ENCODE measurements at regions not wholly inside any gene's neighbourhood (a gene's known extent, or its start where the extent isn't known, plus 50 kb on each side); places are given as distances from the start of the nearest gene placed in this dataset.

- TF ChIP-seq, protein P1, sequence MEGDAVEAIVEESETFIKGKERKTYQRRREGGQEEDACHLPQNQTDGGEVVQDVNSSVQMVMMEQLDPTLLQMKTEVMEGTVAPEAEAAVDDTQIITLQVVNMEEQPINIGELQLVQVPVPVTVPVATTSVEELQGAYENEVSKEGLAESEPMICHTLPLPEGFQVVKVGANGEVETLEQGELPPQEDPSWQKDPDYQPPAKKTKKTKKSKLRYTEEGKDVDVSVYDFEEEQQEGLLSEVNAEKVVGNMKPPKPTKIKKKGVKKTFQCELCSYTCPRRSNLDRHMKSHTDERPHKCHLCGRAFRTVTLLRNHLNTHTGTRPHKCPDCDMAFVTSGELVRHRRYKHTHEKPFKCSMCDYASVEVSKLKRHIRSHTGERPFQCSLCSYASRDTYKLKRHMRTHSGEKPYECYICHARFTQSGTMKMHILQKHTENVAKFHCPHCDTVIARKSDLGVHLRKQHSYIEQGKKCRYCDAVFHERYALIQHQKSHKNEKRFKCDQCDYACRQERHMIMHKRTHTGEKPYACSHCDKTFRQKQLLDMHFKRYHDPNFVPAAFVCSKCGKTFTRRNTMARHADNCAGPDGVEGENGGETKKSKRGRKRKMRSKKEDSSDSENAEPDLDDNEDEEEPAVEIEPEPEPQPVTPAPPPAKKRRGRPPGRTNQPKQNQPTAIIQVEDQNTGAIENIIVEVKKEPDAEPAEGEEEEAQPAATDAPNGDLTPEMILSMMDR (IDR thresholded peaks at IDR 0.05) = no peak
- Histone ChIP-seq H3K27ac (no peak overlapping the region), H3K4me3 (no peak overlapping the region)
- DNase-seq (ENCODE audit: low spot score) = no peak
Measured at GRCh38 chr4:96652821-96653220, 812.9 kb downstream of the PDHA2 start.

DNA sequence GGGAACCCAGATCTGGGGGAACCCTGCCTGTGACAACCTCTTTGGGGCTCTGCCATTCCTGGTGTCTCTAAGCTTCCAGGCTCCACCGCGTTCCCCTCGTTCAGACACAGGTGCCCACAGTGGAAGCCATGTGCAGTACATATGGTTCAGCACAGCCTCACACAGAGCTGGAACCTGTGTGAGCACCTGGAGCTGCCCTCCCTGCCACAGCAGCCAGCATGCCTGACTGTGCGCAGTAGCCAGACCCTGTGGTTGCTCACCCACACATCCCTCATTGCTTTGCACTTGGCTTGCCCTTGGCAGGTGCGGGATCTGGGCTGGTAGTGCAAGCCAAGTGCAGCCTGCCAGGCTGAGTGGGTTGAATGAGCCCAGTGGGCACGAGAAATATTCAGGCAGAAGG is 814.2 kb downstream of the PDHA2 start:
- TF ChIP-seq, protein P1 (IDR thresholded peaks at IDR 0.05) = no peak
- no peak overlapping the region for H3K4me3 ChIP-seq
- no peak for DNase-seq (ENCODE audit: low spot score)
- H3K27ac ChIP-seq = no peak overlapping the region

DNA sequence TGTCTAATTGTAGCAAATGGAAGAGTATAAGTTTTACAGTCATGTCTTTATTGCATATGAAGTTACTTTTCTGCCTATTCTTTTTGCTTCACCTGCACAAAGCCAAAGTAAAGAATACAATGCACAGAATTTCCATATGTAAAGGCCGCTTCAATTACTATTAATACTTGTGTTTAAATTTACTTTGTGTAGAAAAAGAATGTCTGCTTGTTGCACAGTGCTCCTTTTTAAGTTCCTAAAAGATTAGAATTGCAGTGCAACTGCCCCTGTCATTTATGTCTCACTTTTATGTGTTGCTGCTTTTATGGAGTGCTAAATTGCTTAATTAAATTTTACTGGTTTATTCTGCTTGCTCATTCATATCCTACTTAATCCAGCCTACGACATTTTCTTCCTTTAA is 830.5 kb downstream of the PDHA2 start:
- no peak overlapping the region for H3K4me3 ChIP-seq
- DNase-seq (ENCODE audit: low spot score) = no peak
- no peak overlapping the region for H3K27ac ChIP-seq
- TF ChIP-seq, protein P1 (IDR thresholded peaks at IDR 0.05) = no peak

- H3K27ac ChIP-seq = no peak overlapping the region
- no peak for DNase-seq (ENCODE audit: low spot score)
- H3K4me3 ChIP-seq = no peak overlapping the region
- TF ChIP-seq, protein P1 (IDR thresholded peaks at IDR 0.05) = no peak
Measured at GRCh38 chr4:96675416-96675815, 835.5 kb downstream of the PDHA2 start.

DNA sequence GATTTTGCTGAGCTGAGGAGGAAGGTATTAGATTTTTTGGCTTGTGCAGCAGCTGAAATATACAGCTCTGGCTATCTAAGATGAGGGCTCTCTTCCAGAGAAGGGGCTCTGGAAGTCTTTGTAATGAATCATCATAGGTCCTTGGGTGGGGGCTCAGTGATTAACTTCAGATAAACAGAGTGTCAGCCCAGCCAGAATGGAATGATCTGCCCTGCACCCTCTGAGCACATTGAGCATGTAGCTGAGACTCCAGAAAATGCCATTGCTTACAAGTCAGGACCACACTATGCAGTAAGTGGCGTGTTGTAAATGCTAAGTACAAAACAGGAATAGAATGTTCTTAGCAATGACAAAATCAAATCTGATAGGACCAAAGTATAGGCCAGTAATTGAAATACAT is 836.0 kb downstream of the PDHA2 start:
- TF ChIP-seq, protein P1 (IDR thresholded peaks at IDR 0.05) = no peak
- no peak for DNase-seq (ENCODE audit: low spot score)
- no peak overlapping the region for H3K27ac ChIP-seq
- H3K4me3 ChIP-seq = no peak overlapping the region

GRCh38 chr4:96676754-96677435 is 837.0 kb downstream of the PDHA2 start:
- no peak for DNase-seq (ENCODE audit: low spot score)
- Histone ChIP-seq H3K27ac (no peak overlapping the region), H3K4me3 (no peak overlapping the region)
- TF ChIP-seq, protein P1 (IDR thresholded peaks at IDR 0.05) = no peak

GRCh38 chr4:96677499-96677898 is 837.6 kb downstream of the PDHA2 start:
- TF ChIP-seq, protein P1 (IDR thresholded peaks at IDR 0.05) = no peak
- DNase-seq (ENCODE audit: low spot score) = no peak
- Histone ChIP-seq H3K4me3 (no peak overlapping the region), H3K27ac (no peak overlapping the region)

Measured in coronary artery (tissue), 2 donors.